GM19035 (cell line): ENCODE measurements at regions not wholly inside any gene's neighbourhood (a gene's known extent, or its start where the extent isn't known, plus 50 kb on each side); places are given as distances from the start of the nearest gene placed in this dataset.

Experiments used
- ATAC-seq: cut with Tn5 transposase; IDR thresholded peaks from one replicate; pipeline ENCODE4 v1.9.1; 2021; ENCODE audit not compliant: unreplicated experiment

GRCh38 chr1:55957276-55957675 is 622.1 kb downstream of the PLPP3 start:
- ATAC-seq: no peak

DNA sequence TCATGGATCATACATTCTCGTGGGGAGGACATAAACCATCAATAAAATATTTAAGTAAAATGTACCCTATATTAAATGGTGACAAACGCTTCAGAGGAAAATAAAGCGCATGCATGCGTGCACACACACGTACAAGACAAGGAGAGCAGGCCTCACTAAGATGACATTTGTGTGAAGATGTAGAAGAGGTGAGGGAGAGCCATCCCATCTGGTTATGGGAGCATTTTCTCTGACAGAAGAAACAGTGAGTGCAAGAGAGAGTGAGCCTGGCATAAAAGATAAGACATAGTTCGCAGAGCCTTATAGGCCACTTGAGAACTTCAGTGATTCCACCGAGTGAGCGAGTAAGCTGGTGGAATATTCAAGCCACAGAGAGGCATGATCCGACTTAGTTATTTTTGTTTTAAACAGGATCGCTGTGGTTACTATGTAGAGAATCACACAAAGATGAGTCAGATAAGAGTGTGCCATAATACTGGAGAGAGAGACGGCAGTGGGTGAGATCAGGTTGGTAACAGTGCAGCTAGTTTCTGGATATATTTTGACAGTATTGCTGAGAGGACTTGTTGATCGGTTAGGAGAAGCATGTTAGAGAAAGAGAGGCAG is 624.2 kb downstream of the PLPP3 start:
- ATAC-seq: no peak

- ATAC-seq: no peak
Observed at GRCh38 chr1:55951291-55951690, 628.1 kb downstream of the PLPP3 start.

DNA sequence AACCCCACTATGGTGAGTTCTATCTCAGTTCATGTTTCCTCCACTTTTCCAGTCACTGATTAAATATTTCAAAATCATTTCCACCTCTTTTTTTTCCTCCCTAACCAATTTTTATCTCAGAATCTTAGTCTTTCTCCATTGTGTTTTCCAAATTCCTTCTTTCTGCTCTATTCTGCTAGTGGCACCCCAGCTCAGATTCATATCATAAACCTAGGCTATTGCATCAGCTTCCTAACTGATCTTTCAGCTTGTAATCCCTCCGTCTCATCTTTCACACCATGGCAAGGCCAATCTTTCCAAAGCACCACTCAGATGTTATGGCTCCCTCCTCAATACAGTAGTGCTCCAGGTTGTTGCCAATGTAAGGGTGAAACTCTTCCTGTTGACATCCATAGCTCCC is 631.9 kb downstream of the PLPP3 start:
- no peak for ATAC-seq

- no peak for ATAC-seq
Observed at GRCh38 chr1:55943721-55944435, 635.5 kb downstream of the PLPP3 start.

DNA sequence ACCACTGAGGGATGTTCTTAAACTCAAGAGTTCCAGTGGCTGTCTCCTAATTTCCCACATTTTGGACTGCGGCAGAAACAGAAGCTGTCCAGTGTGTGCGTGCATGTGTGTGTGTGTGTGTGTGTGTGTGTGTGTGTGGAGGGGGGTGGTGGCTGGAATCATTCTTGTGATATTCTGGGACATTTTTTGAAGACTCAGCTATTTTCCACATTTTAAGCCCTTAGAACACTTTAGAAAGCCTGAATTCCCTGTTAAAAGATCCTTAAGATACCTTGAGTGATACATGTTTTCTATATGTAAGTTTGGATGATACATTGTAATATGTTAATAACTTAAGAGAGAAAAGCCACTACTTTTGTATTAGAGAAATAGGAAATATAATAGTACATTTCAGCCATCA is 636.4 kb downstream of the PLPP3 start:
- no peak for ATAC-seq

GRCh38 chr1:55939866-55940265 is 639.5 kb downstream of the PLPP3 start:
- no peak for ATAC-seq

- ATAC-seq: no peak
Observed at GRCh38 chr1:55938861-55939260, 640.5 kb downstream of the PLPP3 start.

GRCh38 chr1:55938376-55938850 is 641.0 kb downstream of the PLPP3 start:
- no peak for ATAC-seq

- ATAC-seq: no peak
Observed at GRCh38 chr1:55937840-55938375, 641.5 kb downstream of the PLPP3 start.

- ATAC-seq: no peak
Observed at GRCh38 chr1:55935236-55935635, 644.1 kb downstream of the PLPP3 start.

GRCh38 chr1:55932402-55932801 is 647.0 kb downstream of the PLPP3 start:
- ATAC-seq: no peak

DNA sequence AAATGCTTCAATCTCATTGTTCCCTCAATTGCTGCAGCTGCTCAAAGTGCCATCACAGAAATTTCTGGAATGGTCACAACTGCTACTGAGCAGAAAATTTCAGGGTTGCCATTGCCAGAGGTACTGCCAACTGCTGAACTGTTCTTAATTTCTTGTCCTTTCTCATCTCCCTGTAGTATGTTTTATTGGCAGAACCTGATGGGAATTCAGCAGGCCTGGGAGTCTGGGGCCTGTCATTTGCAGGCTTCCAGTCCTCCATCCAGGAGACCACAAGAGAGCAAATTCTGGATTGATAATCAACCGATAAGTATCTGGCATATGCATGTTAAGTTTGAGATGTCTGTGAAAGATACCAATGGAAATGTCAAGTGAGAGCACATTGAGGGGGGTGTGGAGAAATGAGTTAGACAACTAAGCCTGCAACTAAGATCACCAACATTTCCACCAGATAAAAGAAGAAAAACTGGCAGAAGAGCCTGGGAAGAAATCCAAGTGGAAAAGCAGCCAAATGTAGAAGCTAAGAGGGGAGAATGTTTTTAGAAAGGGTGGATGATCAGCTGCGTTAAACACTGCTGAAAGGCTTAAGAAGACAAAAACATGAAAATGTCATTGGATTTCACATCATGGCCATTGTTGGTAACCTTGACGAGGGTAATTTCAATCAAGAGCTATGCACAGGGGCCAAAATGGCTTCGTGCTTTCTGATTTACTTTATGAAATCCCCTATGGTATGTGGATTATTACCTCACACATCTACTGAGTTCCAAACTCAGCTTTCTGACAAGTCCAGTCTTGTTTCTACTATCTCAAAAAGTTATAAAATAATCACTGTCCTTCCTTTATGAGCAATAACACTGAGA is 648.1 kb downstream of the PLPP3 start:
- no peak for ATAC-seq

DNA sequence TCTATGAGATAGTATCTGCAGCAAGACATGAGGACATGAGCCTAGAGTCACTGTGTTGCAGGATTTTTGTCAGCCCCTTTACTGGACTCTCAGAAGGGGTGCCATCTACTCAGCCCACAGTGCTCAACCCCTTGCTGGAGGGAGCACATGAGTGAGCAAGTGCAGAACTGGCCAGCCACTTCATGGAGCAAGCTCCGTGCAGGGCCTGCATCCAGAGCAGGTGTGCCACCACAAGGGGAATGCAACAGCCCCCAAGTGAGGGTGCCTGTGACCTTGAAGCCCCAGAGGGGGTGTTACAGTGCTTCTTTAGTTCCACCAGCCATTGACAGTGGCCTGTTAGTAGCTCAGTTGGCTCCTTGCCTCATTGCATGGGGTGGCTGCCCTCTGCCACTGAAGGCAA is 649.7 kb downstream of the PLPP3 start:
- ATAC-seq: no peak

- ATAC-seq: no peak
Observed at GRCh38 chr1:55928576-55928975, 650.8 kb downstream of the PLPP3 start.

DNA sequence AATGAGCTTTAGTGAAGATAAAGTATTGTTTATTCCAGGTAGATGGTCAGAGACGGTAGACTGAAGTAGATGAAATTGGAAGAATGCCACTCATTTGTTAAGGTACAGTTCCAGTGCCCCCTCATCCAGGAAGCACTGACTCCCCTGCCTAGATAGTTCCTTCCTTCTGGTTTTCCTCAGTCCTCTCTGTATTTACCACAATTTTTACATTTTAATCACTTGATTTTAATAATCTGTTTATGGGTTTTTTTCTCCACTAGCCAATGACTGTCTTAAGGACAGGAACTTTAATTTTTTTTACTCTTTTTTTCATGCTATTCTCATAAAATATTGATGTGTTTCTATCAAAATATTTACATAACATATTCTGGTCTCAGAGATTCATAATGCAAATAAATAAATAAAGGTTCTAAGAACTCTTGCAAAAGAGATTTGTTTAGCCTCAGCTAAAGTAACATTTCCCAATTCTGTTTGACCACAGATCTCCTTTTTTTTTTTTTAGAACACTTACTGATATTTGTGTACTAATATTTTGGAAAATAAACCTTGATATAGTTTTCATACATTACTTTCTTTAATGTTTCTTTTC is 651.6 kb downstream of the PLPP3 start:
- ATAC-seq: no peak

DNA sequence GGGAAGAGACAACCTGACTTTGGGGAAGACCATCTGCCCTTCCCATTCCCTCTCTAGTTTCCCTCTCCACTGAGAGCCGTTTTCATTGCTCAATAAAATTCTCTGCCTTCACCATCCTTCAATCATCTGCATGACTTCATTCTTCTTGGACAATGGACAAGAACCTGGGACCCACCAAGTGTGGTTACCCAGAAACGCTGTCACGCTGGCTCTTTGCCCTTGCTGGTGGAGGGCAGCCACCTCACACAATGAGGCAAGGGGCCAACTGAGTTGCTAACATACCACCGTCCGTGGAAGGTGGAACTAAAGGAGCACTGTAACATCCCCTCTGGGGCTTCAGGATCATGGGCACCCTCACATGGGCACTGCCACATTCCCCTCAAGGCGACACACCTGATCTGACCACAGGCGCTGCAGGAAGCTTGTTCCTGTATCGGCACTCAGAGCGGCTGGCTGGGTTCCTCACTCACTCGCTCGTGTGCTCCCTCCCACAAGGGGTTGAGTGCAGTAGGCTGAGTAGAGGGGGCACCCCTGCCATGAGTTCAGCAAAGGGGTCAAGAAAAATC is 652.4 kb downstream of the PLPP3 start:
- no peak for ATAC-seq

GRCh38 chr1:55916907-55917306 is 662.5 kb downstream of the PLPP3 start:
- no peak for ATAC-seq

GRCh38 chr1:55916481-55916880 is 662.9 kb downstream of the PLPP3 start:
- ATAC-seq: no peak

- ATAC-seq: no peak
Observed at GRCh38 chr1:55913565-55913964, 665.8 kb downstream of the PLPP3 start.

- ATAC-seq: no peak
Observed at GRCh38 chr1:55912438-55912837, 666.9 kb downstream of the PLPP3 start.
